Neural cell (in vitro differentiated cells): ENCODE measurements at regions not wholly inside any gene's neighbourhood (a gene's known extent, or its start where the extent isn't known, plus 50 kb on each side); places are given as distances from the start of the nearest gene placed in this dataset.

ENCODE experiments used
- H2AFZ ChIP-seq: fragments of 200-600, 300-800 bp; sonication (generic), shearing (Covaris generic); 2 replicates; pipeline ENCODE4 v1.6.0; 2014; ENCODE audit warnings: low read depth, mild to moderate bottlenecking, antibody characterized with exemption, low read length, moderate library complexity
- H3F3A ChIP-seq: fragments of 200-600 bp; shearing (Covaris generic); 2 replicates; pipeline ENCODE4 v1.6.1; 2016; ENCODE audit warnings: mild to moderate bottlenecking, moderate library complexity, mixed read lengths, antibody characterized with exemption, low read length; ENCODE audit not compliant: insufficient read depth, poor library complexity, severe bottlenecking
- H3K27ac ChIP-seq: fragments of 200-600, 300-800 bp; sonication (generic), shearing (Covaris generic); 2 replicates; pipeline ENCODE4 v1.5.1; 2014; ENCODE audit warnings: mild to moderate bottlenecking, low read length, moderate library complexity
- H3K27me3 ChIP-seq: fragments of 300-800, 200-600 bp; sonication (generic), shearing (Covaris generic); 2 replicates; pipeline ENCODE4 v1.6.0; 2014; ENCODE audit warnings: mild to moderate bottlenecking, low read depth, low read length, moderate library complexity; ENCODE audit not compliant: insufficient read depth
- H3K36me3 ChIP-seq: fragments of 300-800, 200-600 bp; sonication (generic), shearing (Covaris generic); 2 replicates; pipeline ENCODE4 v1.5.1; 2014; ENCODE audit warnings: mild to moderate bottlenecking, antibody characterized with exemption, low read length, moderate library complexity; ENCODE audit not compliant: insufficient read depth
- H3K4me2 ChIP-seq: fragments of 300-800, 200-600 bp; sonication (generic), shearing (Covaris generic); 2 replicates; pipeline ENCODE4 v1.6.0; 2014; ENCODE audit warnings: mild to moderate bottlenecking, low read length
- H3K4me3 ChIP-seq: fragments of 300-800, 200-600 bp; sonication (generic), shearing (Covaris generic); 2 replicates; pipeline ENCODE4 v1.5.1; 2014; ENCODE audit warnings: mild to moderate bottlenecking, low read length, moderate library complexity
- H3K79me2 ChIP-seq: fragments of 200-600 bp; shearing (Covaris generic); replicated peaks from 2 replicates; pipeline ENCODE4 v1.6.0; 2014; ENCODE audit warnings: mild to moderate bottlenecking, low read length, moderate library complexity; ENCODE audit not compliant: insufficient read depth
- H3K9ac ChIP-seq: fragments of 300-800, 200-600 bp; sonication (generic), shearing (Covaris generic); 2 replicates; pipeline ENCODE4 v1.6.1; 2016; ENCODE audit warnings: mild to moderate bottlenecking, low read length, mixed read lengths
- H3K9me2 ChIP-seq: fragments of 200-600 bp; shearing (Covaris generic); 2 replicates; pipeline ENCODE4 v1.6.1; 2016; ENCODE audit warnings: mild to moderate bottlenecking, low read length, mixed read lengths; ENCODE audit not compliant: insufficient read depth
- H3K9me3 ChIP-seq: fragments of 200-600, 300-800 bp; sonication (generic), shearing (Covaris generic); 2 replicates; pipeline ENCODE4 v1.6.1; 2016; ENCODE audit warnings: mild to moderate bottlenecking, mixed run types, low read length, moderate library complexity, mixed read lengths
- H4K20me1 ChIP-seq: fragments of 200-600 bp; shearing (Covaris generic); 2 replicates; pipeline ENCODE4 v1.6.1; 2016; ENCODE audit warnings: mild to moderate bottlenecking, mixed run types; ENCODE audit not compliant: insufficient read depth
- CTCF ChIP-seq: fragments of 450-650 bp; IDR thresholded peaks from 2 replicates; pipeline ENCODE4 v1.5.1; 2014; ENCODE audit warnings: antibody characterized with exemption, mild to moderate bottlenecking, moderate library complexity; ENCODE audit not compliant: poor library complexity, severe bottlenecking
- EP300 ChIP-seq: fragments of 450-650 bp; conservative IDR thresholded peaks from 2 replicates; pipeline ENCODE4 v1.6.1; 2014; ENCODE audit warnings: antibody characterized with exemption, mild to moderate bottlenecking, moderate library complexity; ENCODE audit not compliant: poor library complexity, severe bottlenecking
- EZH2 ChIP-seq: fragments of 200-600, 300-800 bp; shearing (Covaris generic), sonication (generic); IDR thresholded peaks from 2 replicates; pipeline ENCODE4 v1.6.1; 2014; ENCODE audit warnings: antibody characterized with exemption, low read length, borderline replicate concordance, mild to moderate bottlenecking; ENCODE audit not compliant: insufficient read depth, poor library complexity, severe bottlenecking
- MXI1 ChIP-seq: fragments of 450-650 bp; conservative IDR thresholded peaks from 2 replicates; pipeline ENCODE4 v1.6.1; 2014; ENCODE audit warnings: antibody characterized with exemption, mild to moderate bottlenecking; ENCODE audit not compliant: poor library complexity, severe bottlenecking
- POLR2AphosphoS5 ChIP-seq: IDR thresholded peaks from 2 replicates; pipeline ENCODE4 v1.6.1; 2012
- RAD21 ChIP-seq: fragments of 450-650 bp; conservative IDR thresholded peaks from 2 replicates; pipeline ENCODE4 v1.6.1; 2014; ENCODE audit warnings: antibody characterized with exemption, mild to moderate bottlenecking, moderate library complexity
- REST ChIP-seq: IDR thresholded peaks from 2 replicates; pipeline ENCODE4 v1.6.1; 2012; ENCODE audit warnings: borderline replicate concordance
- SMC3 ChIP-seq: fragments of 450-650 bp; conservative IDR thresholded peaks from 2 replicates; pipeline ENCODE4 v1.6.1; 2014; ENCODE audit warnings: antibody characterized with exemption, mild to moderate bottlenecking, moderate library complexity; ENCODE audit not compliant: poor library complexity
- TAF1 ChIP-seq: IDR thresholded peaks from 2 replicates; pipeline ENCODE4 v1.6.1; 2012; ENCODE audit warnings: low read depth

- H3K36me3 ChIP-seq, result no peaks in the 10 kb centered on the region
- H3K27ac ChIP-seq, result no peak overlapping the region
- no peaks in the 10 kb centered on the region for H3K27me3 ChIP-seq
- H3K79me2 ChIP-seq, result no peaks in the 10 kb centered on the region
- no peaks in the 10 kb centered on the region for H3K9me2 ChIP-seq
- no peak overlapping the region for H2AFZ ChIP-seq
- no peak overlapping the region for H3K4me3 ChIP-seq
- no peak overlapping the region for H3K4me2 ChIP-seq
- no peak overlapping the region for H3K9ac ChIP-seq
- no peaks in the 10 kb centered on the region for H3K9me3 ChIP-seq
- H4K20me1 ChIP-seq, result no peaks in the 10 kb centered on the region
- TF ChIP-seq TAF1, result no peak
- H3F3A ChIP-seq, result no peaks in the 10 kb centered on the region
Observed at GRCh38 chr6:10144772-10145171, 270.1 kb downstream of the TFAP2A start.

- no peaks in the 10 kb centered on the region for H3K9me3 ChIP-seq
- no peak overlapping the region for H3K4me3 ChIP-seq
- no peak overlapping the region for H2AFZ ChIP-seq
- no peak overlapping the region for H3K4me2 ChIP-seq
- H4K20me1 ChIP-seq, result no peaks in the 10 kb centered on the region
- no peaks in the 10 kb centered on the region for H3F3A ChIP-seq
- no peaks in the 10 kb centered on the region for H3K79me2 ChIP-seq
- no peaks in the 10 kb centered on the region for H3K9me2 ChIP-seq
- H3K27ac ChIP-seq, result no peak overlapping the region
- no peak for TF ChIP-seq EZH2
- no peak for TF ChIP-seq EP300
- no peak for TF ChIP-seq TAF1
- no peak for TF ChIP-seq REST
- TF ChIP-seq RAD21, result no peak
- no peak for TF ChIP-seq SMC3
- TF ChIP-seq CTCF, result no peak
- no peak for TF ChIP-seq POLR2AphosphoS5
- no peak for TF ChIP-seq MXI1
- no peak overlapping the region for H3K9ac ChIP-seq
- no peaks in the 10 kb centered on the region for H3K36me3 ChIP-seq
- no peaks in the 10 kb centered on the region for H3K27me3 ChIP-seq
Observed at GRCh38 chr6:10141746-10142443, 273.0 kb downstream of the TFAP2A start.
